ENCODE measurements at regions not wholly inside any gene's neighbourhood (a gene's known extent, or its start where the extent isn't known, plus 50 kb on each side); places are given as distances from the start of the nearest gene placed in this dataset.

DNA sequence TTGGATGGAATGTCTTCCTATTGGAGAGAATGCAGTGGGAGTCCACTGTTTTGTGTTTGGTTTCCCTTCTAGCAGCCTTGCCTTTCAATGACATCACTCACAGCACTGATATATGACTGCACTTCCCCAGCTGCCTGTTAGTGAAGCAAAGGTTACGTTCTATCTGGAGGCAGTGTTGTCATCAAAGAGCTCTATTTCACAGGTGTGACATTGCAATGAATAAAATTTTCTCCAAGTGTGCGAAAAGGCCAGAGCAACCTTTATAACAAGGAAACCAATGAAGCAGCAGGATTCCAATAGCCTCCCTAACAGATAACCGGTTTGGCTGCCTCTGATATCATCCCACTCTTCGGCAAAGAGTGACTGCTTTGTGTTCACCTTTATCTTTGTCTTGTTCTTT lies 523.5 kb upstream of the ZNF608 start:
- H3K36me3 Mint-ChIP-seq (ENCODE audit: insufficient read depth) = no peaks in the 10 kb centered on the region
- peaks cover 4 to 13% of the 10 kb centered on the region in 2 donors for H3K9me3 Mint-ChIP-seq
- no peaks in the 10 kb centered on the region for H3K27me3 Mint-ChIP-seq
- H3K4me1 Mint-ChIP-seq (ENCODE audit: low read depth in 2 of 2) = no peaks in the 10 kb centered on the region
- H3K27ac Mint-ChIP-seq = no peak overlapping the region
- DNase-seq = no peak
- H3K4me3 Mint-ChIP-seq = no peak overlapping the region
- ATAC-seq (replicated peaks) = no peak

DNA sequence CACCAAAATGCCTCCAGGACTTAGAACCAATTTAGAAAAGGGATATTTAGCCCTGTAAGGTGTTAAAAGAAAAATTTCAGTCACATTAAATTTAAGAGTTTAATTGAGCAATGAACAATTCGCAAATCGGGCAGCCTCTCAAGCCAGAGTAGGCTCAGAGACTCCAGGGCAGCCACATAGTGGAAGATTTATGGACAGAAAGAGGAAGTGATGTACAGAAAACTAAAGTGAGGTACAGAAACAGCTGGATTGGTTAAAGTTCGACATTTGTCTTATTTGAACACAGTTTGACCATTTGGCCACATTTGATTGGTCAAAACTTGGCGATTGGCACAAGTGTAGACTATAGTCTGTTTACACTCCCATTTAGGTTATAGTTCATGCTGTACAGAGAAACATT lies 525.9 kb upstream of the ZNF608 start:
- Mint-ChIP-seq H3K4me1 (ENCODE audit: low read depth in 2 of 2) (no peaks in the 10 kb centered on the region), H3K9me3 (peaks cover 5 to 9% of the 10 kb centered on the region in 2 donors), H3K36me3 (ENCODE audit: insufficient read depth) (no peaks in the 10 kb centered on the region), H3K4me3 (no peak overlapping the region), H3K27me3 (no peaks in the 10 kb centered on the region), H3K27ac (no peak overlapping the region)
- ATAC-seq (replicated peaks) (no peak), DNase-seq (no peak)

DNA sequence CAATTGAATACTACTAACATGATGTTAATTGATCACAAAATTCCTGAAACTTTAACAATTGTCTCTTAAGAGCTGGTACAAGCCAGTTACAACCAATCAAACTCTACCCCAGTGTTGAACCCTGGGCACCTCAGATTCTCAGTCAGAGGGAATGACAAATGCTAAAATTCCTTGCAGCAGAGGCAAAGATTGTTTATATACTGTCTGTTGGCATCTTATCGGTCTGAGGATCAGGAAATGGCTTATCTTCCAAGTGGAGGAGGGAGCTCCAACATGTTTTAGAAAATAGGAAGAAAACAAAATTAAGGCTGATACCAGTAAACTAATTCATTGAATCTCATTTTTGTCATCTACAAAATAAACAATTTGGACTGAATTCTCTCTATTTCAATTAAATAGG lies 527.8 kb upstream of the ZNF608 start:
- Mint-ChIP-seq H3K9me3 (peaks cover 7 to 14% of the 10 kb centered on the region in 2 donors), H3K27ac (no peak overlapping the region), H3K4me1 (ENCODE audit: low read depth in 2 of 2) (no peaks in the 10 kb centered on the region), H3K4me3 (no peak overlapping the region), H3K27me3 (no peaks in the 10 kb centered on the region), H3K36me3 (ENCODE audit: insufficient read depth) (no peaks in the 10 kb centered on the region)
- ATAC-seq (replicated peaks) (no peak), DNase-seq (no peak)

DNA sequence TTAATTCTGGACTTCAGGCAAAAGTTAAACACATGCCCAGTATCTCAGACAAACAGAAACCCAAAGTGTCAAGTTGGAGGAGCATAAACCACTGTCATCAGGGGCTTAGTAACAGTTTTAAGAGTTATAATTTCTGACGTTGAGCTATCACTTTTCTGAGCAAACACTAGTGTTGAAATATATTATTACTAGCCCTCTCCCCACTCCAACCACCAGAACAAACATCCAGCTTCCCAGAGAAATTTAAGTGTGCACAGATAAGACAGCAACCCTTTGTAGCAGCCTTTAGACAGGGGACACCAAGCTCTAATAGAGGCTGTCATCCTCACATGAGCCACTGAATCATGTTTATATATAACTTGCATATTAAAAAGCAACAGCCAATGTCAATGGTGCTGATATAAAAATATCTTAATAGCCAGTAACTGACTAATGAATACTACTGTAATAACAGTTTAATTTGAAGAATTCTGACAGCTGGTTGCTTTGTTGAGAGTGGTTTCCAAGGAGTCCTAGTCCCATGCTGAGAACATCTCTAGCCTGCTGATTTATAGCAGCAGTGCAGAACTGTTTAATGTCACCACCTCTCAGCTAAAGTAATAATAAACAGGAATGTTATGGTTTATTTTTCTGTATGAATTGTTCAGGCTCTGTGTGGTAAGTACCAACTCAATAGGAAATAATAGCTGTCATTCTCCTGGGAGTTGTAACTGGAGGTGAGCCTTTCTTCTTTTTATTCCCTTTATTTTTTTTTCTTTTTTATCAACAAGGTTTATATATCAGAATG lies 528.7 kb upstream of the ZNF608 start:
- ATAC-seq (replicated peaks) (no peak), DNase-seq (no peak)
- no peaks in the 10 kb centered on the region for H3K36me3 Mint-ChIP-seq (ENCODE audit: insufficient read depth)
- H3K27ac Mint-ChIP-seq = no peak overlapping the region
- no peaks in the 10 kb centered on the region for H3K27me3 Mint-ChIP-seq
- H3K9me3 Mint-ChIP-seq = peaks cover 7 to 14% of the 10 kb centered on the region in 2 donors
- no peak overlapping the region for H3K4me3 Mint-ChIP-seq
- H3K4me1 Mint-ChIP-seq (ENCODE audit: low read depth in 2 of 2) = no peaks in the 10 kb centered on the region

DNA sequence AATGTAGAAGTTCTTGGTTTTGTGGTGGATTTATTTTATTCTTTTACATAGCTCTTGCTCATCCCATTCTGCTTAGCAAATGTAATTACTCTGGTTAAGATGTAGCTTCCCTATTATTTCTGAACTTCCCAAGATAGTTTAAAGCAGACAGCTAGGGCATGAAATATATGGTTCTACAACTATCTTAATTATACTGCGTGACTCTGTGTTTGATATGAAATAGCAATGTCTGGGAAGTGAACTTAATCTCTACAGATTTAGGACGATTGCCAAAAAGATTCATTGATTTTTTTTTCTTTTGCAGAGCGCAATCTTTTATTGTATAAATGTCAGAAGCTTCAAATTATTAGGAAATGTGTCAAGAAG lies 529.3 kb upstream of the ZNF608 start:
- H3K9me3 Mint-ChIP-seq = peaks cover 7 to 14% of the 10 kb centered on the region in 2 donors
- H3K27me3 Mint-ChIP-seq = no peaks in the 10 kb centered on the region
- no peaks in the 10 kb centered on the region for H3K36me3 Mint-ChIP-seq (ENCODE audit: insufficient read depth)
- H3K4me3 Mint-ChIP-seq = no peak overlapping the region
- H3K4me1 Mint-ChIP-seq (ENCODE audit: low read depth in 2 of 2) = no peaks in the 10 kb centered on the region
- DNase-seq (no peak), ATAC-seq (replicated peaks) (no peak)
- no peak overlapping the region for H3K27ac Mint-ChIP-seq

DNA sequence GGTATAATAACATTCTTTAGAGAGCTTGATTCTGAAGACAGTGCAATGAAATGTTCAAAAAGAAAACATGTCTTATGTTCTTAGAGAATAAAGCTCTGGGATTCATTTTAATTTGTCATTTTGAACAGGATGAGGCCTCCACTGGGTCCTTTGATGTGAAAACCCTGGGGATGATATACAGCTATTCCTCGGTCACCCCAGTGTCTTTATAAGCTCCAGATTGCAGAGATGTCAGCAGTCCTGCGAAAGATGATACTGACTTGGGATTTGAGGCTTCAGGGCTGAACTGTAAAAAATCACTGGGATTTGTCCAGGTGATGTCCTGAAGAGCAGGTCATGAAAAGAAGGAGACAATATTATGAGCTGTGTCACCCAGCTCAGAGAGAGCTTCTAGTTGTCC lies 529.7 kb upstream of the ZNF608 start:
- H3K27me3 Mint-ChIP-seq = no peaks in the 10 kb centered on the region

DNA sequence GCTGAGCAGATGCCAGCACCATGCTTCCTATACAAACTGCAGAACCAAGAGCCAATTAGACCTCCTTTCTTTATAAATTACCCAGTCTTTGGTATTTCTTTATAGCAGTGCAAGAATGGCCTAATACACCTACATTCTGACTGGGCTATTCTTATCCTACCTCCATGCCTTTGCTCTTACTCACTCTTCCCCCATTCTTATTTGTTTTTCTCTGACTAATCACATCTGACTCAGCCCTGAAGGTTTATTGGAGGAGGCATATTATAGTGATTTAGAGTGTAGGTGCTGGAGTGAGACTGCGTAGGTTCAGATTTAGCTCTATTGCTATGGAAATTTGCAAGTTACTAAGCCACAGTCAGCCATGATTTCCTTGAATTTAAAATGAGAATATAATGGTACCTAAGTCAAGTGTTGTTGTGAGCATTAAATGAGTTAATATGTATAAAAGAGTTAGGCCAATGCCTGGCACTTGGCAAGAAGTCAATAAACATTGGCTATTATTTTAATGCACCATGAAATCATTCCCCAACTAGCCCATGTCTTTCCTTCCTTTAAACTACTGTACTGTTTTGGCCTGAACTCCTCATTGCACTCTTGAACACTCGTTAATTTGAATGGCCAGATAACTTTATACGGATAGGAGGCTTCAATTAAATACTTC lies 531.2 kb upstream of the ZNF608 start:
- ATAC-seq (replicated peaks) = no peak
- Mint-ChIP-seq H3K27ac (no peak overlapping the region), H3K36me3 (ENCODE audit: insufficient read depth) (no peaks in the 10 kb centered on the region), H3K27me3 (no peaks in the 10 kb centered on the region), H3K4me1 (ENCODE audit: low read depth in 2 of 2) (no peaks in the 10 kb centered on the region), H3K9me3 (peaks cover 7 to 14% of the 10 kb centered on the region in 2 donors), H3K4me3 (no peak overlapping the region)
- no peak for DNase-seq

More for the DNA sequence above, 529.7 kb upstream of the ZNF608 start:
- ATAC-seq (replicated peaks) (no peak), DNase-seq (no peak)
- Mint-ChIP-seq H3K27ac (no peak overlapping the region), H3K9me3 (peaks cover 7 to 14% of the 10 kb centered on the region in 2 donors), H3K4me3 (no peak overlapping the region), H3K4me1 (ENCODE audit: low read depth in 2 of 2) (no peaks in the 10 kb centered on the region), H3K36me3 (ENCODE audit: insufficient read depth) (no peaks in the 10 kb centered on the region)

DNA sequence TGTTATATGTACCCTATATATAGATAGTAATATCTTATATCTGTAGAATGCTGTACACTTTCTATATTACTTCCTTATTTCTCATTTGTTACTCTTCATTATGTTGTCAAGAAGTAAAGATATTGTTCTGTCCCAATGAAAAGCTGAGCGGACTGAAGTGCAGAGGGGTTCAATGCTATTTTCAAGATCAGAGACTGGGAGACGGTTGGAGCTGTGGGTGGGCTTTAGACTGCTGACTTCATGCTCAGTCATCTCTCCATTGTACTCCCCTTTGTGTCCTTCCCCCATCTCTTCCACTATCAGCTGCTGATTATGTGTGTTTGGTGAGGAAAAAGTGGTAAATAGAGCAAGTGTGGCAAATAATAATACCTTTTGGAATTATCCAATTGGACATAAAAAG lies 532.3 kb upstream of the ZNF608 start:
- Mint-ChIP-seq H3K9me3 (peaks cover 7 to 8% of the 10 kb centered on the region in 2 donors), H3K4me3 (no peak overlapping the region), H3K27me3 (no peaks in the 10 kb centered on the region), H3K27ac (no peak overlapping the region), H3K4me1 (ENCODE audit: low read depth in 2 of 2) (no peaks in the 10 kb centered on the region), H3K36me3 (ENCODE audit: insufficient read depth) (no peaks in the 10 kb centered on the region)
- ATAC-seq (replicated peaks) (no peak), DNase-seq (no peak)

DNA sequence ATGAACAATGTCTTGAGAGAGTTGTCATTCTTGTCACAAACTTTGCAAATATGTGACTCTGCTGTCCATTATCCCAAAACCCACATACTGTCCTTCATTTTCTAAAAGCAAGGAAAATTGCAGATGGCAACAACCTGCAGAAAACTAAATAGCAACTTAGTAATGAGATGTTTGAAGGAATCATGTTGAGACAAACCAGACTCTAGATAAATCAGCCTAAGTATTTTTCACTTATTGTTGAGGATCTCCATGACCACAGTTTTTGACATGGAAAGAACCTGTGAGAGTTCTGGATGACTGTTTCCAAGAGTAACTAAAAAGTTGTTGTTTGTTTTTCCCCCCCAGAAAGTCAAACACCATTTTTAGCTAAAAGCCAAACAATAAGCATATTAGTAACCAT lies 535.2 kb upstream of the ZNF608 start:
- Mint-ChIP-seq H3K27me3 (no peaks in the 10 kb centered on the region), H3K4me1 (ENCODE audit: low read depth in 2 of 2) (no peaks in the 10 kb centered on the region), H3K36me3 (ENCODE audit: insufficient read depth) (no peaks in the 10 kb centered on the region), H3K9me3 (peaks cover 8 to 9% of the 10 kb centered on the region in 2 donors), H3K4me3 (no peak overlapping the region), H3K27ac (no peak overlapping the region)
- no peak for DNase-seq
- no peak for ATAC-seq (replicated peaks)

DNA sequence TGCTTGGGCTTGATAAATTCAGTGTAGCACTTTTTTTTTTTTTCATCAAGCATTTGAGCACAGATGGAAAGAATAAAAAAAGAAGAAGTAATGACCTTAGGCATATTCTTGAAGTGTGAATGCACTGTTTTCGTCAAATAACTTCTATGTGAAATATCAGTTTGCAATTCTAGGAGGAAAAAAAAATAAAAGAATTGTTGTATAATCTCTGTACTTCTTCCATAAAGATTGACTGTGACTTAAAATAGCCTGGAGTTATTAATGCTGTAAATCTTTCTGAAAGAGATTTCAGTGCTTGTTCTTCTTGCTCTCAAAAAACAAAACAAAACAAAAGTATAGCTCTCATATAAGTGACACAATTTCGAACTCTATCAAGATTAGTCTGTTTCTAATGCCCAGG lies 536.9 kb upstream of the ZNF608 start:
- Mint-ChIP-seq H3K4me1 (ENCODE audit: low read depth in 2 of 2) (no peaks in the 10 kb centered on the region), H3K27me3 (no peaks in the 10 kb centered on the region), H3K9me3 (peaks cover 0 to 5% of the 10 kb centered on the region in 2 donors), H3K4me3 (no peak overlapping the region), H3K27ac (no peak overlapping the region), H3K36me3 (ENCODE audit: insufficient read depth) (no peaks in the 10 kb centered on the region)
- no peak for ATAC-seq (replicated peaks)
- no peak for DNase-seq

DNA sequence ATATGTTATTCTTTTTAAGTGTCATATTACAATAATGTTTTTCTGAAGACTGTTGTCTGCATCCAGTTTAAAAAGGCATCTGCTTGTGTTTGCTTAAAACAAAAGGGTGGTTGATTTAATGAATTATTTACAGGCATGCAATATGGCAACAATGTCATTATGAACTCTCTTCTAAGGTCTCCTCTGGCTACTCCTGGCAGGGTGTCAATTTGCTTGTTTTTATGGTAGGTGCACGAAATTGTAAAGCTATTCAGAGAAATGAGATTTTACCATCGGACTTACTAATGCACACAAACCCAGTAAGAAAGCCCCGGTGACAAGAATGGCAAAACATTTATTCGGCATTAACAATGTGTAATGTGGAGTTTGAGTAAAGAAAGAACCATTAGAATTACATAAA lies 539.8 kb upstream of the ZNF608 start:
- no peaks in the 10 kb centered on the region for H3K36me3 Mint-ChIP-seq (ENCODE audit: insufficient read depth)
- ATAC-seq (replicated peaks) = no peak
- no peaks in the 10 kb centered on the region for H3K4me1 Mint-ChIP-seq (ENCODE audit: low read depth in 2 of 2)
- peaks cover 0 to 6% of the 10 kb centered on the region in 2 donors for H3K9me3 Mint-ChIP-seq
- H3K4me3 Mint-ChIP-seq = no peak overlapping the region
- H3K27ac Mint-ChIP-seq = no peak overlapping the region
- H3K27me3 Mint-ChIP-seq = no peaks in the 10 kb centered on the region
- DNase-seq = no peak

DNA sequence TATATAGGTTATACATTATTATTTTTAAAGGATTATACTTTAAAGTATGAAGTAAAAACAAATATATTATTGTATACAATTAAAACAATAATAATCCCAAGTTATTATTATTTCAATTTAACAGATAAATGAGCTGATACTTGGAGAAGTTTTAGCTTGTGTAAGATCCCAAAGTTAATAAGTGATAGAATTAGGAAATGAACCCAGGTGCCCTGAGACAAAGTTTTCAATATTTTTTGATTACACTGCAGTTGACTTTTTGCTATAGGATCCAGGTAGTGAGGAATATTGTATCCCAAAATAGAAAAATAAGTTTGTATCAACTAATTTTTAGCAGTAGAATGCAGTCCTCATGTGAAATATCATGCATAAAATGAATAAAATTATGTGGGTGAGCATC lies 543.2 kb upstream of the ZNF608 start:
- ATAC-seq (replicated peaks) (no peak), DNase-seq (no peak)
- H3K4me3 Mint-ChIP-seq = no peak overlapping the region
- H3K4me1 Mint-ChIP-seq (ENCODE audit: low read depth in 2 of 2) = no peaks in the 10 kb centered on the region
- H3K27ac Mint-ChIP-seq = no peak overlapping the region
- no peaks in the 10 kb centered on the region for H3K36me3 Mint-ChIP-seq (ENCODE audit: insufficient read depth)
- H3K27me3 Mint-ChIP-seq = no peaks in the 10 kb centered on the region
- H3K9me3 Mint-ChIP-seq = peaks cover 0 to 6% of the 10 kb centered on the region in 2 donors

DNA sequence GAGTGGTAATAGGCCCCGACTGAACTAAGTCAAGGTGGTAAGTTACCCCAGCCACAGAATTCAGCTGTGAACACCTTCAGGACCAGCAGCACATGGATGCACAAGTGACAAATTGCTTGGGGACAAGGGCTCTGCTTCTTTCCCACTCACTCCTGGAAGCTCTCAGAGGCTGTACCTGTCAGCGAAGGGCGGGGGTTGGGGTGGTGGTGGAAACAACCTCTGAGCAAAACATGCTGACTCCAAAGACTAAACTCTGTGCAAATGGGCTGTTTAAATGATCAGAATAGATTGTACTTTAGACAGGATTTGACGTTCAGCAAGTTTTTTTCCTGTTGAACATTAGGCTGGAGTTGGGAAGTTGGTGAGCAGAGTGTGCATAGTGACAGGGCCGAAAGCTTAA lies 544.5 kb upstream of the ZNF608 start:
- Mint-ChIP-seq H3K27ac (no peak overlapping the region), H3K36me3 (ENCODE audit: insufficient read depth) (no peaks in the 10 kb centered on the region), H3K27me3 (no peaks in the 10 kb centered on the region), H3K4me1 (ENCODE audit: low read depth in 2 of 2) (no peaks in the 10 kb centered on the region), H3K4me3 (no peak overlapping the region), H3K9me3 (peaks cover 0 to 3% of the 10 kb centered on the region in 2 donors)
- ATAC-seq (replicated peaks) = no peak
- no peak for DNase-seq

DNA sequence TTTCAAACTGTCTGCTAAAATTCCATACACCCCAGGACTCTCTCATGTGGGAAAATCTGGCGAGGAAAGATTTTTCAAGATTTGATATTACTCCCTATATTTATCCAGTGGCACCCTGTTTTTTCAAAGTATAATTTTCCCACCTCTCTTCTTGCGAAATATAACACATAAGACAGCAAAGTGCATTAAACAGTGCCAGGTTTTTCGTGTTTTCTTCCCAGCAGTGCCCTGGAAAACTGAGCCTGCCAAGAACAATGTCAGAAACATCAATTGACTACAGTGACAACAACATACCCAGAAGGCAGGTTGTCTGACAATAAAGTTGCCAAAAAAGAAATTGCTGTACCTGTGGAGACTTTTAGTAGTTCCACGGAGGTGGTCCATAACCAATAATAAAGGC lies 545.0 kb upstream of the ZNF608 start:
- H3K4me3 Mint-ChIP-seq = no peak overlapping the region
- DNase-seq = no peak
- no peak overlapping the region for H3K27ac Mint-ChIP-seq
- peaks cover 0 to 4% of the 10 kb centered on the region in 2 donors for H3K9me3 Mint-ChIP-seq
- H3K4me1 Mint-ChIP-seq (ENCODE audit: low read depth in 2 of 2) = no peaks in the 10 kb centered on the region
- no peaks in the 10 kb centered on the region for H3K27me3 Mint-ChIP-seq
- no peak for ATAC-seq (replicated peaks)
- H3K36me3 Mint-ChIP-seq (ENCODE audit: insufficient read depth) = no peaks in the 10 kb centered on the region

Measured in effector memory CD8-positive, alpha-beta T cell (primary cell).